SIG-M5 treated with dmso at 0.1 percent for 504 hours (cell line): ENCODE measurements at regions not wholly inside any gene's neighbourhood (a gene's known extent, or its start where the extent isn't known, plus 50 kb on each side); places are given as distances from the start of the nearest gene placed in this dataset.

Experiments used
- DNase-seq: peaks from one replicate; lab custom pipeline; 2025; ENCODE audit not compliant: unreplicated experiment; lab: John Stamatoyannopoulos, UW

DNA sequence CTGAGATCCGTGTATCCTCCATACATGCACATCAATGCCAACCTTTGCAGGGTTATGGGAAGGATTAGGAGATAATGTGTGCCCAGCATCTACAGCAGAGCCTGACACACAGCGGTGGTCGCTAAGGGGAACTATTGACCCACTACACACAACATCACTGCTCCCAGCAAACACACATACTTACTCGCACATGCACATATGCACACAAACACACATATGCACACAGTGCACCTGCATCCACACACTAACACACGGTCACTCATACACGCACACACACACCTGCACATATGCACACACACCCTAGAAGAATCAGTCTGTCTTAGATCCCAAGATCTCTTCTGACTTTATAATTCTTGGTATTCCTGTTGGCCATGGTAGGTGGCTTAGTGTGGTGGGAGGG is 118.3 kb downstream of the GYPC start:
- DNase-seq: no peak

- DNase-seq: no peak
These were observed 118.8 kb downstream of the GYPC start for GRCh38 chr2:126774761-126775160.

- no peak for DNase-seq
These were observed 119.5 kb downstream of the GYPC start for GRCh38 chr2:126775300-126775985.

GRCh38 chr2:126776255-126776654 is 120.3 kb downstream of the GYPC start:
- DNase-seq: no peak

- DNase-seq: peak; percentile 77
These were observed 121.0 kb downstream of the GYPC start for GRCh38 chr2:126776692-126777619.

- no peak for DNase-seq
These were observed 121.1 kb upstream of the TEX51 start for GRCh38 chr2:126777620-126777978.

DNA sequence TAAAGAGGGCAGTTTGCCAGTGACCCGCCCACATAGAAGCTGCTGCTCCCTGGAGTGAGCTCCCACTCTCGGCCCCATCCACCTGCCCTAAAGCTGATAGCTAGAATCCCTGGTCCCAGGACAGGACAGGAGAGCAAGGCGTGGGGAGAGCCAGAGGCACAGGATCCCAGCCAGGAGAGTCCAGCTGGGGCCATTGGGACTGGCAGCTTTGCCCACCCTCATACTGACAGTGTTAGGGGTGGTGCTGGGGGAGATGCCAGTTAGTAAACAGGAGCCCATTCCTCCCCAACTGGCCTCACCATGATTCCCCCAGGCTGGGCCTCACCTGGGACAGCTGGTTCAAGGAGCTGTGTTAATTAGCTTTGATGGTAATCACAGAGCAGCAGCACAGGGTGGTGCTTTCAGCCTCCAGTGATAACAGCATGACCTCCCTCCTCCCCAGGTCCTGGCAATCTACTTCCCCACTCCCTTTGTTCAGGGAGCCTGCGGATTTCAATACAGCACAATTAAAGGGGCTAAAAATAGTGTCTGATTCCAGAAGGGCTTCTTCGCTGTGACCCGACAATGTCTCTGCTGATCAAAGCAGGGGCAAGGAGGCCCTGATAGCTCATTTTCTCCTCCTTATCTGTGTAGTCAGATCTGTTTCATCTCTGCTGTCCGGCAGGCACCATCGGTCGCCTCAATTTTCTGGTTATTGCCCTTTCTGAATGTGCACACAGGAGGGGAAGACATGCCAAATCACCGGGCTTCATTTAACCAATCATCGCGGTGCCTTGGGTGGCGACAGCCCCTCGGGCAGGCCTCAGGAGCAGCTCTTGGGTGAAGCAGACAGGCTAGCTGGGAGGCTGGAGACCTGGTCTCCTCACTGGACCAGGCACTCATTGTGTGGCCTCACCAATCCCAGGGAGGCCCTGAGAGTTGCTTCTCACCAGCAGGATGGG is 119.9 kb upstream of the TEX51 start:
- DNase-seq: no peak

GRCh38 chr2:126781206-126781605 is 117.5 kb upstream of the TEX51 start:
- DNase-seq: no peak

- no peak for DNase-seq
These were observed 116.9 kb upstream of the TEX51 start for GRCh38 chr2:126781806-126782205.

GRCh38 chr2:126782648-126783047 is 116.0 kb upstream of the TEX51 start:
- DNase-seq: no peak

DNA sequence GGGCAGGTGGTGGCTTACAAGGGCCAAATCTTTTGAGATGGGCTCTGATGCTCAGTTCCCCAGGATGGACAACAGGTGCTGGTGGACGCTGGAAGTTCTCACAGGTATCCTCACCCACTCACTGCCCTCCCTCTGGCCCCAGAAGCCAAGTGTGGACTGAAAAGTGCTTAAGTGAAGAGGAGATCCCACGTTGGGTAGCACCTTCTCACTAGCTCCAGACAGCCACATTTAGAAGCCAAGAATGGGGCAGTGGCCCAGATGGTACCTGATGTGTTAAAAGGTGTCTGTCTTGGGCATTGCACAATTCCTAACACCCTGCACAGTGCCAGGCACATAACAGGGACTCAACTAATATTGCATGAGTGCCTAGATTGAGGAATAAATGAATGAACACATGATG is 115.3 kb upstream of the TEX51 start:
- no peak for DNase-seq

DNA sequence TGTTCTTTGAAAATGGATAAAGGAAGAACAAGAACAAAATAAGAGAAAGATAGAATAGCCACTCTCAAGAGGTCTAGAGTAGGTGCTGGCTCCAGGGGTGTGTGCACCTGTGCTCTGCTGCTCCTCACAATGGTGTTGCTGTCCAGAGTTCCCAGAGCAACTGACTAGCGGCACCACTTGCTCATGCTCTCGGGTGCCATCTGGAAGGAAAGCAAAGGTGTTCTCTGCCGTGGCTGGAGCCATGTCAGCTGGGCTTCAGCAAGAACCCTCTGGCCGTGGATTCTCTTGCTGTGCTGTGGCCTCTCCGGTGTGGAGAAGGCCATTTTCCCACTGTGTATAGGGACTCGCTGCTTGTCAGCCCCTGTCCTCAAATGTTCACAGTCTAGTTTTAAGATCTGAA is 114.6 kb upstream of the TEX51 start:
- DNase-seq: no peak

- no peak for DNase-seq
These were observed 114.1 kb upstream of the TEX51 start for GRCh38 chr2:126784621-126785020.

DNA sequence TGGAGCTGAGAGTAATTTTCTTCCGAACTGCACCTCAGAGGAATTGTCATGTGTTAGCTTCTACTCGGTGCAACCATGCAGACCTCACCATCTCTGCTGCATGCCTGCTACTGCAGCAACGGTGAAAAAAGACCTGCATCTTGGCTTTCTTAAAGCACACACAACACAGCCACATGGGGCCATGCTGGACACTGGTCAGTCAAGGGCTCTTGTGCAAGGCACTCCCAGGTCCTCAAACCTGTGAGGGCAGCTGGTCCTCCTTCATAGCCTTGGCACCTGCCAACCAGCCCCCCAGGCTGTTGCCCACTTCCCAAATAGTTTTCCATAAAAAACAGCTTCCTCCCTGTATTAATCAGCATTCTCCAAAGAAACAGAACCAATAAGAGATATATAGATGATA is 113.5 kb upstream of the TEX51 start:
- DNase-seq: no peak

GRCh38 chr2:126785862-126786261 is 112.8 kb upstream of the TEX51 start:
- no peak for DNase-seq

GRCh38 chr2:126786765-126787164 is 111.9 kb upstream of the TEX51 start:
- DNase-seq: no peak

- DNase-seq: no peak
These were observed 111.4 kb upstream of the TEX51 start for GRCh38 chr2:126787289-126787688.

DNA sequence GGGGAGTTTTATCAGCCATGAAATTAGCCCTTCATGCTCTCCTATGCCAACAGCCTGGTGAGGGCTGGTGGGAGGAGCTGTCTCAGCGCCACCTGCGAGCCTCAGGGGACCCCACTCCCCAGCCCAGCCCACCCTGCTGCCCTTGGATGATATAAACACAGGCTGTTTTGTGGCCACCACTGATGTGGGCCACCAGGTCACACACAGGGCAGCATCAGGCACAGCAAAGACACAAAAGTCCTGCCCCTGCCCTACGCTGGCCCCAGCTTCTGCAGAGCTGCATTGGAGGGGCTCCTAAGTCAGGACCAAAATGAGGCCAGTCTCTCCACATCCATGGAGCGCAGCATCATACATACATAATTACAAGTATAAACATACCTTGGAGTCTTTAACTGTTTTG is 110.6 kb upstream of the TEX51 start:
- DNase-seq: no peak

DNA sequence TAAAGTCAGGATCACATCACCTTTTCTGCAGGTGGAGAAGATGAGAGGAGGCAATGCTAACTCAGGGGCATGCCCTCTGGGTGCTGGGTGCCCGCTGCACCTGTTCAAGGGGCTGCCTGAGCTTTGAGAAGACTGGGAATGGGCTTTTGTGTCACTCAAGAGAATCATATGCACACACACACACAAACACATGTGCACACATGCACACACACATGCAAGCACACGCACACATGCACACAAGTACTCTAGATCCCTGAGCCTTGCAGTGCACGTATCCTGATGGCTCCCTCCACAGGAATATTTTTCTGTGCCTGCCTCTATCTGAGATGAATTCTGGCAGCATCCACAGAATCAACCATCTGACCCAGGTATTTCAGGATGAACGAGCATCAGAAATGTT is 110.0 kb upstream of the TEX51 start:
- no peak for DNase-seq

DNA sequence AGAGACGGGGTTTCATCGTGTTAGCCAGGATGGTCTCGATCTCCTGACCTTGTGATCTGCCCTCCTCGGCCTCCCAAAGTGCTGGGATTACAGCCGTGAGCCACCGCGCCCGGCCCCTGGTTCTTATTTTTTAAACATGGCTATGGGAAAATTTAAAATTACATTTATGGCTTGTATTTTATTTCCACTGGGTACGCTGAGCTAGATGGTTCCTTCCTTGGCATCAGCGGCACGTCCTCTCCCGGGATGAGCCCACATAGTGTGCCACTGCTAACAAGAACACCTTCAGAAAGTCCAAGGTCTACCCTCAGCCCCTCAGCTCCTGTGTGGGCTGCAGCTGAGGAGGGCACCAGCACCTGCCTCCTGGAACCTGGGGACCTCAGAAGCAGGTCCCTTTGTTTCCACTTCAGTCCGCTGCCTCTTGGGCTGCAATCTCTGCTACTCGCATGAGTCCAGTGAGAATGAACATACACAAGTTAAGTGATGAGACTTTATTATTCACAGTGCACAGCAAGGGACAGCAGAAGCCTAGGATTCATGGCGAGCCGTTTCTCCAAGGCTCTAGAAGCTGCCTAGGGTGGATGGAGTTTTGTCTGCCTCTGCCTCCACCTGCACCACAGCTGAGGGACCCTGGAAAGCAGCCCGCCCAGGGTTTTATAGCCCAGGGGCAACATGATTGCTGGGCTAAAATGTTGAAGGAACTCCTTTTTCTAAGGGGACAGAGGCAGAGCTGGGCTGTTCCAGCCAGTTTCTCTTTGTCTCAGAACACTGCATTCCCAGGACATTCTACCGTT is 107.5 kb upstream of the TEX51 start:
- DNase-seq: no peak

DNA sequence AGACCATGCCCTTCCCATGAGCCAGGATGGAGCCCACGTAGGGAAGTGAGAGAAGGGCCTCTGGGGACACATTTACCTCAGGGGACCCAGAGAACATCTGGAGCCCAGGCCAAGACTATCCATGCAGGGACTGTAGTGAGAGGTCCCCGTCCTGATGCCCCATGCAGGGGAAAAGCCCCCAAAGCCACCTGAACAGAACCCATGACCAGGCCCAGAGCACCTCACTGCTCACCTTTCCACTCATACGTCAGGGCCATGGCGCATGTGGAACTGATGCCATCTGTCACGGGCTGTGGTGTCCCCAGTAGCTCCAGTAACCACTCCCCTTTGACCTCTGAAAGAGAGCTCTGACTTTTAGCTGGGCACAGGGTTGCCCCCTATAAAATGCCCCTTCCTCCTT is 106.5 kb upstream of the TEX51 start:
- DNase-seq: no peak
